CD14-positive monocyte (primary cell): ENCODE measurements at regions not wholly inside any gene's neighbourhood (a gene's known extent, or its start where the extent isn't known, plus 50 kb on each side); places are given as distances from the start of the nearest gene placed in this dataset.

ENCODE experiments used
- DNase-seq, 3 donors: peaks; one replicate each; pipeline ENCODE4 v3.0.0-alpha.2; 2011 to 2022
- H2AFZ ChIP-seq: 2 replicates; pipeline ENCODE4 v1.6.0; 2012; ENCODE audit warnings: mild to moderate bottlenecking, low read depth, low read length, inconsistent platforms; ENCODE audit not compliant: insufficient read depth, poor library complexity, severe bottlenecking
- H3K27ac ChIP-seq, 2 donors: 1 replicate in 1 of 2; 2 replicates in 1 of 2; pipeline ENCODE4 v1.5.1; 2012 to 2013; ENCODE audit warnings: low read length in 2 of 2, control low read depth in 1 of 2, inconsistent platforms in 1 of 2, low read depth in 1 of 2, mild to moderate bottlenecking in 1 of 2
- H3K27me3 ChIP-seq, 2 donors: one replicate each; pipeline versions ENCODE4 v1.6.0 to v1.6.1; 2011 to 2013; ENCODE audit warnings: low read length in 2 of 2; ENCODE audit not compliant: control insufficient read depth in 2 of 2, insufficient read depth in 2 of 2
- H3K36me3 ChIP-seq, 2 donors: replicated peaks in 1 of 2; 1 replicate in 1 of 2; 2 replicates in 1 of 2; pipeline versions ENCODE4 v1.5.1 to v1.6.1; 2012 to 2013; ENCODE audit warnings: low read length in 2 of 2, control low read depth in 1 of 2, inconsistent platforms in 1 of 2, mild to moderate bottlenecking in 1 of 2; ENCODE audit not compliant: insufficient read depth in 2 of 2, control insufficient read depth in 1 of 2
- H3K4me1 ChIP-seq, 2 donors: 1 replicate in 1 of 2; 2 replicates in 1 of 2; pipeline versions ENCODE4 v1.5.1 to v1.6.1; 2012 to 2013; ENCODE audit warnings: low read length in 2 of 2, control low read depth in 1 of 2, inconsistent platforms in 1 of 2, mild to moderate bottlenecking in 1 of 2, moderate library complexity in 1 of 2; ENCODE audit not compliant: insufficient read depth in 2 of 2, control insufficient read depth in 1 of 2
- H3K4me2 ChIP-seq: replicated peaks from 2 replicates; pipeline ENCODE3; 2012; ENCODE audit warnings: low read length, moderate library complexity, mild to moderate bottlenecking; ENCODE audit not compliant: poor library complexity, severe bottlenecking; ENCODE audit errors: extremely low read depth
- H3K4me3 ChIP-seq, 3 experiments: fragments of 200-600 bp in 1 of 3; sonication (generic) in 1 of 3; replicated peaks in 1 of 3; 1 replicate in 2 of 3; 2 replicates in 1 of 3; pipeline ENCODE4 v1.5.1; 2011 to 2013; ENCODE audit warnings: low read length in 3 of 3, mild to moderate bottlenecking in 3 of 3, control low read depth in 2 of 3, low read depth in 2 of 3, inconsistent platforms in 1 of 3, moderate library complexity in 1 of 3
- H3K79me2 ChIP-seq: 2 replicates; pipeline ENCODE4 v1.6.0; 2012; ENCODE audit warnings: mild to moderate bottlenecking, control low read depth, inconsistent platforms, low read length, moderate library complexity; ENCODE audit not compliant: insufficient read depth
- H3K9ac ChIP-seq: 2 replicates; pipeline ENCODE4 v1.6.0; 2017; ENCODE audit warnings: low read length, mild to moderate bottlenecking; ENCODE audit not compliant: insufficient read depth, poor library complexity, severe bottlenecking
- H3K9me3 ChIP-seq, 2 donors: replicated peaks in 1 of 2; 1 replicate in 1 of 2; 2 replicates in 1 of 2; pipeline versions ENCODE4 v1.5.1 to v1.6.1; 2012 to 2013; ENCODE audit warnings: low read length in 2 of 2, control low read depth in 1 of 2; ENCODE audit not compliant: control insufficient read depth in 1 of 2, insufficient read depth in 1 of 2
- H4K20me1 ChIP-seq: 2 replicates; pipeline ENCODE4 v1.6.0; 2012; ENCODE audit warnings: mild to moderate bottlenecking, low read length, control low read depth, moderate library complexity; ENCODE audit not compliant: insufficient read depth
- H3K27ac Mint-ChIP-seq, 7 donors: one replicate each; pipeline ENCODE4 v1.8.0; 2020; ENCODE audit warnings: mild to moderate bottlenecking in 7 of 7, mixed read lengths in 7 of 7, moderate library complexity in 6 of 7, inconsistent platforms in 2 of 7
- H3K27me3 Mint-ChIP-seq, 3 donors: one replicate each; pipeline ENCODE4 v1.8.0; 2021 to 2022; ENCODE audit warnings: low read depth in 3 of 3, mild to moderate bottlenecking in 3 of 3, mixed read lengths in 3 of 3, moderate library complexity in 3 of 3, inconsistent platforms in 1 of 3
- H3K36me3 Mint-ChIP-seq, 2 donors: one replicate each; pipeline ENCODE4 v1.8.0; 2020; ENCODE audit warnings: mixed read lengths in 2 of 2, inconsistent platforms in 1 of 2, mild to moderate bottlenecking in 1 of 2
- H3K4me1 Mint-ChIP-seq: one replicate; pipeline ENCODE4 v1.8.0; 2020; ENCODE audit warnings: mild to moderate bottlenecking, mixed read lengths
- H3K4me3 Mint-ChIP-seq, 2 donors: one replicate each; pipeline ENCODE4 v1.8.0; 2020; ENCODE audit warnings: mild to moderate bottlenecking in 2 of 2, mixed read lengths in 2 of 2, moderate library complexity in 1 of 2
- H3K9me3 Mint-ChIP-seq, 7 donors: one replicate each; pipeline ENCODE4 v1.8.0; 2020 to 2022; ENCODE audit warnings: mixed read lengths in 7 of 7, mild to moderate bottlenecking in 6 of 7, moderate library complexity in 6 of 7, inconsistent platforms in 2 of 7
- CTCF ChIP-seq: fragments of 200-600 bp; IDR thresholded peaks from one replicate; pipeline ENCODE4 v1.8.0; 2022; ENCODE audit warnings: antibody characterized with exemption, mild to moderate bottlenecking
- WGBS: methylation state at CpG from one replicate; pipeline ENCODE4 v1.1.5; 2013; ENCODE audit warnings: missing lambda C conversion rate; ENCODE audit not compliant: insufficient coverage; 5-methylcytosine and 5-hydroxymethylcytosine counted together
- intact Hi-C, 2 donors: fragments of 100-400 bp; cut with micrococcal nuclease; formaldehyde crosslinking; loops; one replicate each; pipeline versions ENCODE4 v1.15.0 to v1.15.1; 2023

- Histone ChIP-seq H2AFZ (no peak overlapping the region), H4K20me1 (no peaks in the 10 kb centered on the region), H3K9ac (no peak overlapping the region), H3K27ac (no peak overlapping the region), H3K36me3 (no peaks in the 10 kb centered on the region), H3K4me2 (no peak overlapping the region), H3K4me3 (no peak overlapping the region), H3K79me2 (no peaks in the 10 kb centered on the region), H3K27me3 (no peaks in the 10 kb centered on the region), H3K4me1 (no peaks in the 10 kb centered on the region), H3K9me3 (peaks cover 0 to 10% of the 10 kb centered on the region in 2 donors)
- Mint-ChIP-seq H3K27ac (no peak overlapping the region), H3K4me3 (no peak overlapping the region), H3K36me3 (no peaks in the 10 kb centered on the region), H3K9me3 (peaks cover 0 to 3% (median 0%) of the 10 kb centered on the region in 7 donors), H3K4me1 (no peaks in the 10 kb centered on the region), H3K27me3 (peaks cover 0 to 2% (median 1%) of the 10 kb centered on the region in 3 donors)
- 53% methylated on average over 7 of the region's 7 CpGs for WGBS
- TF ChIP-seq CTCF, result no peak
- intact Hi-C loops, result no loop called here
- DNase-seq, result no peak
Measured at GRCh38 chr11:71366076-71366475, 82.1 kb downstream of the DHCR7 start.

GRCh38 chr11:71365626-71366025 is 82.6 kb downstream of the DHCR7 start:
- Histone ChIP-seq H3K9ac (no peak overlapping the region), H3K9me3 (peaks cover 0 to 12% of the 10 kb centered on the region in 2 donors), H3K79me2 (no peaks in the 10 kb centered on the region), H3K27me3 (no peaks in the 10 kb centered on the region), H3K4me2 (no peak overlapping the region), H4K20me1 (no peaks in the 10 kb centered on the region), H3K4me3 (no peak overlapping the region), H3K36me3 (no peaks in the 10 kb centered on the region), H2AFZ (no peak overlapping the region), H3K4me1 (no peaks in the 10 kb centered on the region), H3K27ac (no peak overlapping the region)
- peaks cover 0 to 2% (median 1%) of the 10 kb centered on the region in 3 donors for H3K27me3 Mint-ChIP-seq
- no peaks in the 10 kb centered on the region for H3K36me3 Mint-ChIP-seq
- 92% methylated on average over 6 of the region's 6 CpGs for WGBS
- H3K4me3 Mint-ChIP-seq, result no peak overlapping the region
- no peak for DNase-seq
- TF ChIP-seq CTCF, result no peak
- no peaks in the 10 kb centered on the region for H3K4me1 Mint-ChIP-seq
- intact Hi-C loops, result no loop called here
- no peak overlapping the region for H3K27ac Mint-ChIP-seq
- peaks cover 0 to 3% (median 0%) of the 10 kb centered on the region in 7 donors for H3K9me3 Mint-ChIP-seq
